SK-N-SH (cell line): ENCODE measurements at regions not wholly inside any gene's neighbourhood (a gene's known extent, or its start where the extent isn't known, plus 50 kb on each side); places are given as distances from the start of the nearest gene placed in this dataset.

Source experiments
- CTCF ChIA-PET: fragments of 300-600, 350-600 bp; formaldehyde crosslinking; extraction: SDS; loops from one replicate; lab custom pipeline; 2021; lab: Yijun Ruan, JAX
- POLR2A ChIA-PET: fragments of 350-600 bp; sonication (Branson Sonifier 250); formaldehyde crosslinking; extraction: SDS; loops from one replicate; lab custom pipeline; 2020; ENCODE audit warnings: antibody characterized with exemption, inconsistent platforms; lab: Yijun Ruan, JAX
- DNase-seq: peaks from one replicate; pipeline ENCODE4 v3.0.0; 2012
- H2AFZ ChIP-seq: fragments of 200-600 bp; sonication (generic); 2 replicates; pipeline ENCODE4 v1.8.1; 2016; ENCODE audit warnings: antibody characterized with exemption, mild to moderate bottlenecking, low read depth
- H3F3A ChIP-seq: fragments of 200-600 bp; sonication (generic); replicated peaks from 2 replicates; pipeline ENCODE3; 2016; ENCODE audit warnings: antibody characterized with exemption, mild to moderate bottlenecking; ENCODE audit not compliant: insufficient read depth
- H3K27ac ChIP-seq, 2 experiments: fragments of 200-500 bp in 1 of 2; fragments of 200-600 bp in 1 of 2; sonication (Bioruptor generic) in 1 of 2; sonication (generic), shearing (Covaris generic) in 1 of 2; 2 replicates each; pipeline versions ENCODE4 v1.5.1 to v1.6.1; 2014 to 2016; ENCODE audit warnings: low read depth in 2 of 2, inconsistent platforms in 1 of 2, low read length in 1 of 2, mild to moderate bottlenecking in 1 of 2, mixed read lengths in 1 of 2
- H3K27me3 ChIP-seq: fragments of 200-600 bp; sonication (generic), shearing (Covaris generic); 2 replicates; pipeline ENCODE4 v1.6.1; 2016; ENCODE audit warnings: mixed run types; ENCODE audit not compliant: insufficient read depth
- H3K36me3 ChIP-seq, 2 experiments: fragments of 200-500 bp in 1 of 2; fragments of 200-600 bp in 1 of 2; sonication (Bioruptor generic) in 1 of 2; sonication (generic) in 1 of 2; replicated peaks in 1 of 2; 2 replicates each; pipeline versions ENCODE3 to v1.5.1; 2014 to 2016; ENCODE audit warnings: low read length in 1 of 2, mild to moderate bottlenecking in 1 of 2; ENCODE audit not compliant: insufficient read depth in 2 of 2, control insufficient read depth in 1 of 2
- H3K4me1 ChIP-seq, 2 experiments: fragments of 200-500 bp in 1 of 2; fragments of 200-600 bp in 1 of 2; sonication (Bioruptor generic) in 1 of 2; sonication (generic), shearing (Covaris generic) in 1 of 2; 2 replicates each; pipeline versions ENCODE4 v1.5.1 to v1.6.1; 2014 to 2016; ENCODE audit warnings: low read depth in 1 of 2, low read length in 1 of 2, mixed run types in 1 of 2; ENCODE audit not compliant: insufficient read depth in 2 of 2, control insufficient read depth in 1 of 2
- H3K4me2 ChIP-seq: fragments of 200-600 bp; sonication (generic), shearing (Covaris generic); 2 replicates; pipeline ENCODE4 v1.6.1; 2017; ENCODE audit warnings: mixed run types
- H3K4me3 ChIP-seq, 2 experiments: fragments of 200-500 bp in 1 of 2; fragments of 200-600 bp in 1 of 2; sonication (Bioruptor generic) in 1 of 2; sonication (generic), shearing (Covaris generic) in 1 of 2; 2 replicates each; pipeline versions ENCODE4 v1.5.1 to v1.8.1; 2014 to 2016; ENCODE audit warnings: low read depth in 2 of 2, inconsistent platforms in 1 of 2, low read length in 1 of 2, mild to moderate bottlenecking in 1 of 2, mixed read lengths in 1 of 2, moderate library complexity in 1 of 2
- H3K79me2 ChIP-seq: fragments of 200-600 bp; sonication (generic); 2 replicates; pipeline ENCODE4 v1.8.1; 2017; ENCODE audit warnings: mild to moderate bottlenecking; ENCODE audit not compliant: insufficient read depth
- H3K9ac ChIP-seq: fragments of 200-600 bp; sonication (generic); 2 replicates; pipeline ENCODE4 v1.6.1; 2017; ENCODE audit warnings: mixed run types
- H3K9me2 ChIP-seq: fragments of 200-600 bp; sonication (generic); 2 replicates; pipeline ENCODE4 v1.6.1; 2017; ENCODE audit warnings: mixed run types
- H3K9me3 ChIP-seq: fragments of 200-600 bp; sonication (generic); 2 replicates; pipeline ENCODE4 v1.6.1; 2017; ENCODE audit warnings: mixed run types, mild to moderate bottlenecking, moderate library complexity
- H4K20me1 ChIP-seq: fragments of 200-600 bp; sonication (generic); 2 replicates; pipeline ENCODE4 v1.6.1; 2017; ENCODE audit warnings: mild to moderate bottlenecking, mixed run types; ENCODE audit not compliant: insufficient read depth
- CHD2 ChIP-seq: fragments of 150-350 bp; IDR thresholded peaks from 2 replicates; pipeline ENCODE4 v1.6.1; 2018; ENCODE audit warnings: low read length; ENCODE audit not compliant: partially characterized antibody
- CTCF ChIP-seq: fragments of 200-600 bp; sonication (generic); IDR thresholded peaks from 2 replicates; pipeline ENCODE4 v1.6.1; 2017; ENCODE audit warnings: antibody characterized with exemption, mild to moderate bottlenecking, moderate library complexity
- ELF1 ChIP-seq: IDR thresholded peaks from 2 replicates; pipeline ENCODE4 v1.4.0; 2012
- EP300 ChIP-seq, 2 experiments: IDR thresholded peaks; 2 replicates each; pipeline versions ENCODE4 v1.4.0 to v1.6.1; 2012; ENCODE audit warnings: borderline replicate concordance in 1 of 2, low read depth in 1 of 2, low read length in 1 of 2
- EZH2phosphoT487 ChIP-seq: fragments of 200-600 bp; sonication (generic); IDR thresholded peaks from 2 replicates; pipeline ENCODE4 v1.6.1; 2017; ENCODE audit warnings: low read depth, mixed run types, mild to moderate bottlenecking, antibody characterized with exemption, moderate library complexity, borderline replicate concordance
- FOSL2 ChIP-seq: IDR thresholded peaks from 2 replicates; pipeline ENCODE4 v1.4.0; 2012; ENCODE audit warnings: low read depth, mild to moderate bottlenecking, moderate library complexity, borderline replicate concordance
- FOXJ3 ChIP-seq: sonication (generic); formaldehyde crosslinking; IDR thresholded peaks from 2 replicates; pipeline ENCODE4 v1.5.1; 2020; ENCODE audit warnings: mild to moderate bottlenecking, missing genetic modification reagents
- FOXM1 ChIP-seq: IDR thresholded peaks from 2 replicates; pipeline ENCODE4 v1.4.0; 2012; ENCODE audit warnings: low read depth, mild to moderate bottlenecking
- GABPA ChIP-seq: IDR thresholded peaks from 2 replicates; pipeline ENCODE4 v1.4.0; 2012; ENCODE audit warnings: low read depth, mild to moderate bottlenecking
- GATA2 ChIP-seq: sonication (generic); formaldehyde crosslinking; IDR thresholded peaks from 2 replicates; pipeline ENCODE4 v1.5.0; 2020; ENCODE audit warnings: mild to moderate bottlenecking, missing genetic modification reagents
- MAX ChIP-seq: IDR thresholded peaks from 2 replicates; pipeline ENCODE4 v1.4.0; 2012; ENCODE audit warnings: low read depth
- NFIC ChIP-seq: IDR thresholded peaks from 2 replicates; pipeline ENCODE4 v1.4.0; 2012; ENCODE audit warnings: borderline replicate concordance
- NRF1 ChIP-seq: IDR thresholded peaks from 2 replicates; pipeline ENCODE4 v1.6.1; 2012; ENCODE audit warnings: low read depth, mild to moderate bottlenecking, low read length
- PBX3 ChIP-seq: IDR thresholded peaks from 2 replicates; pipeline ENCODE4; 2012
- POLR2AphosphoS5 ChIP-seq: IDR thresholded peaks from 2 replicates; pipeline ENCODE4 v1.6.1; 2012; ENCODE audit warnings: low read depth, low read length
- RAD21 ChIP-seq: IDR thresholded peaks from 2 replicates; pipeline ENCODE4 v1.6.1; 2012; ENCODE audit warnings: mild to moderate bottlenecking, low read length
- SMC3 ChIP-seq: IDR thresholded peaks from 2 replicates; pipeline ENCODE4 v1.6.1; 2012; ENCODE audit warnings: low read depth, low read length, improper control_type of control experiment
- TAF1 ChIP-seq: IDR thresholded peaks from 2 replicates; pipeline ENCODE4 v1.6.1; 2012; ENCODE audit warnings: low read depth, mild to moderate bottlenecking, low read length, moderate library complexity, borderline replicate concordance
- TCF12 ChIP-seq: IDR thresholded peaks from 2 replicates; pipeline ENCODE4 v1.4.0; 2012
- ZBTB33 ChIP-seq: IDR thresholded peaks from 2 replicates; pipeline ENCODE4 v1.4.0; 2012; ENCODE audit warnings: low read depth, borderline replicate concordance
- WGBS: methylation state at CpG from one replicate; pipeline ENCODE4 v1.1.6; 2017; ENCODE audit warnings: low lambda C conversion rate; 5-methylcytosine and 5-hydroxymethylcytosine counted together

GRCh38 chr6:3905945-3906845, 57.0 kb downstream of the FAM50B start (continued):
- TF ChIP-seq POLR2AphosphoS5, result no peak
- no peak for TF ChIP-seq GABPA
- no peak for TF ChIP-seq TAF1
- TF ChIP-seq EP300 (IDR thresholded peaks at IDR 0.05; ENCODE audit: borderline replicate concordance in 1 of 2, low read depth in 1 of 2, low read length in 1 of 2), result no peak
- no peak for TF ChIP-seq FOXJ3
- no peak for TF ChIP-seq PBX3

GRCh38 chr6:3906846-3907151, 57.6 kb downstream of the FAM50B start:
- Histone ChIP-seq H3K4me1 (peaks cover 8 to 21% of the 10 kb centered on the region in 2 experiments), H4K20me1 (no peaks in the 10 kb centered on the region), H3K27me3 (no peaks in the 10 kb centered on the region), H3K9me2 (no peaks in the 10 kb centered on the region), H3F3A (peaks cover 13% of the 10 kb centered on the region), H3K9ac (no peak overlapping the region), H3K27ac (no peak overlapping the region), H3K4me3 (no peak overlapping the region), H3K4me2 (no peak overlapping the region), H3K36me3 (no peaks in the 10 kb centered on the region), H3K9me3 (no peaks in the 10 kb centered on the region), H2AFZ (no peak overlapping the region), H3K79me2 (peaks cover 18% of the 10 kb centered on the region; the same call in 1 of the 2 replicates)
- 92% methylated on average over 2 of the region's 2 CpGs for WGBS
- TF ChIP-seq RAD21 (no peak), FOSL2 (no peak), NFIC (no peak), GATA2 (CRISPR knock-in tag) (no peak), EP300 (IDR thresholded peaks at IDR 0.05; ENCODE audit: borderline replicate concordance in 1 of 2, low read depth in 1 of 2, low read length in 1 of 2) (no peak), TCF12 (no peak), TAF1 (no peak), PBX3 (no peak), ZBTB33 (no peak), FOXM1 (no peak), SMC3 (no peak), CHD2 (no peak), EZH2phosphoT487 (no peak), FOXJ3 (no peak), CTCF (no peak), ELF1 (no peak), NRF1 (no peak), MAX (no peak)
- DNase-seq, result no peak
- POLR2A ChIA-PET, result no interaction called here
- CTCF ChIA-PET, result no interaction called here
